OCI-M2 (cell line): ENCODE measurements at regions not wholly inside any gene's neighbourhood (a gene's known extent, or its start where the extent isn't known, plus 50 kb on each side); places are given as distances from the start of the nearest gene placed in this dataset.
"Not testable (repeated sequence)": the region's sequence is repeated elsewhere in the genome, so short reads cannot be mapped to it uniquely, and the experiment has no call there.

Experiments used
- DNase-seq: peaks from one replicate; lab custom pipeline; 2025; ENCODE audit not compliant: unreplicated experiment; lab: John Stamatoyannopoulos, UW

DNA sequence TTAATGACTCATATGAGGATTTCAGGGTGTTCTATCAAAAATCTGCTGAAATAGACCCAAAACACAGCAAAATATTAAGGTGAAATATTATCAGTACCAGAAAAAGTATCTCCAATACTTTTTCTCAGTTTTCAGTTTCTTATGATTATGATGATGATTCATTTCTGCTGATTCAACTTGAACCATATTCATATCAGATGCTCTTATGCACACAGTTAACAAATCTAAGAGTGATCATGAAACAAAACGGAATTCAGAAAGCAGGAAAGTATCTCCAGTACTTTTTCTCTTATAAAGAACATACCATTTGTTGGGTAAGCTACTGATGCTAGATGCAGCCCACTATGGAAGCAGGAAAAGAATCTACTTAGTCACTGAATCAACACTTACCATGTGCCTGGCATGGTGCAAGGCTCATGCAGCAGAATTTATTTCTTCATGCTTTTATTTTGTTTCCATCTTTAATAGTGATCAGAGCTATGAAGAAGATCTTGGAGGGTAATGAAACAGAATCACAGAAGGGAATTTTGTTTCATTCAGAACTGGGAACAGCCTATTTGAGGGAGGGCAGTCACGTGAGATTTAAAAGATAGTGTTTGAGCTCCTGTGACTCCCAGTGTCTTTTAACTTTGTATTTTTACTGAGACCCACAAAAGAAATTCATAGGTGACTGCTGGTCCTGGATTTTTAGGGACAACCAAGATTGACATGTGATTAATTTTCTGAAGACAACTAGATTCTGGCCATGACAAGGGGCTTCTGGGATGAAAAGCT, 480.6 kb downstream of the SETD4 start:
- DNase-seq = no peak

DNA sequence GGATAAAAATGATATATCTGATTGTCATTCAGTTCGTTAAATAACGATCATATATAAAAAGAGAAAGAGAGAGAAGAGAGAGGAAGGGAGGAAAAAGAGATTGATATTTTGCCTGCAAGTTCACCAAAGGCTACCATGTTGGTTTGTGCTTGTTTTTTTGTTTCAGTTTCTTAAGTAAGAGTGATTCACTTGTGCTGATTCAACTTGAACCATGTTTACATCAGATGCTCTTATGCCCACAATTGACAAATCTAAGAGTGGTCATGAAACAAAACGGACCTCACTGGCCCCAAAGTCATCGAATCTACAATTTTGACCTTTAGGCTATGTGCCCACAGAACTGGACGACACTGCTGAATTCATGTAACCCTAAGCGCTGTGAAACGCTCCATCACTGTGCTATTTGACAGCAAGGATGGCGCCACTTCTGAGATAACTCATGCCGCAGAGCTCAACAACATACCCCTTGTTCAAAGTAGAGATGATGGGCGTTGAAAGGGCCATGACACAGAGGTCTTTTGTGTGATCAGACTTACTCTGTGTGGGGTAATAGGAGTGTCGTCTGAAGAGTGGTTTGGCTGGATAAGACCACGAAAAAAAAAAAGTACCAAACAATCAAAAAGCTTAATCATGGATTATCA, 481.4 kb downstream of the SETD4 start:
- no peak for DNase-seq

DNA sequence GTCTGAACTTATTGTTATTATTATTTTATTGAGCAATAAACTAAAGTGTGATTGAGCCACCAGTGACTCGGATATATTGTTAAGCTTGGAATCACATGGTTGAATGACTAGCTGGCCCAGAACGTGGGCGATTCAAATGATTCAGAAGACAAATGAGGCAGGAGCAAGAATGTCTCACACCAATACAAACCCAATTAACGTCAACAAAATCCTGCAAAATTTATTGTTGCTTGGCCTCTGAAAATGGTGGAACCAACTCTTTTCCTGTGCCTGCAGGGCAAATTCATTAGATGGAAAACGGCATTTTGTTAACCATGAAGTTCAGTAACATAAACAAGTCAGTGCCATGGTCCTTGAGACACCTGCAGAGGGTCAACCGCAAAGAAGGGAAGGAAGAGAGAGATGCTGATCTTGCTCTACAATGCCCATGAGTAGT, 482.0 kb downstream of the SETD4 start:
- no peak for DNase-seq

DNA sequence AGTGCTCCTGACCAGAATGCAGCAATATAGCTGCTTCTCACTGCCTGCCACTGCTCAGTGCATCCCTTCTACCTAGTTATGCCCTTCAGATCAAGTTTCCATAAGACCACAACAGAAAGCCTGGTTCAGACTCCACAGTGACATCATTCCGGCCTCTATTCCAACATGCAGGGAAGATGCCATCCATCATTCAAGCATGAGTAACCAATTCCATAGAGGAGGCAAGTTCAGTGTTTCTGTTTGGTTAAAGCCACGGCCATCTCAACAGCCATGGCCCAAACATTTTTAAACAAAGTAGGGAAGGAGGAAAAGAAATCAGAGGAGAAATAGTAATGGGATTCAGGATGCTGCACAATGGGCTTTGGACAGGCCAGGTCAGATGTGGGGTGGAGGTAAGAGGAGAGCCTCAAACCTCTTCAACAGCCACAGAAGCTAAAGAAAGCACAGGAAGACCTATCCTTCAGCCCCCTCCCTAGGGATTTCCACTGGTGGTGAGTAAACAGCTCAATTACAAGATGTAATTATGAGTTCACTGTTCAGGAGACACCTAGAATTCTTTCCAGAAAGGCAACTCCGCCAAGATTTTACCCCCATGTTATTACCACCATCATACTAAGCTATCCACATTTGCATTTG, 484.9 kb downstream of the SETD4 start:
- no peak for DNase-seq

DNA sequence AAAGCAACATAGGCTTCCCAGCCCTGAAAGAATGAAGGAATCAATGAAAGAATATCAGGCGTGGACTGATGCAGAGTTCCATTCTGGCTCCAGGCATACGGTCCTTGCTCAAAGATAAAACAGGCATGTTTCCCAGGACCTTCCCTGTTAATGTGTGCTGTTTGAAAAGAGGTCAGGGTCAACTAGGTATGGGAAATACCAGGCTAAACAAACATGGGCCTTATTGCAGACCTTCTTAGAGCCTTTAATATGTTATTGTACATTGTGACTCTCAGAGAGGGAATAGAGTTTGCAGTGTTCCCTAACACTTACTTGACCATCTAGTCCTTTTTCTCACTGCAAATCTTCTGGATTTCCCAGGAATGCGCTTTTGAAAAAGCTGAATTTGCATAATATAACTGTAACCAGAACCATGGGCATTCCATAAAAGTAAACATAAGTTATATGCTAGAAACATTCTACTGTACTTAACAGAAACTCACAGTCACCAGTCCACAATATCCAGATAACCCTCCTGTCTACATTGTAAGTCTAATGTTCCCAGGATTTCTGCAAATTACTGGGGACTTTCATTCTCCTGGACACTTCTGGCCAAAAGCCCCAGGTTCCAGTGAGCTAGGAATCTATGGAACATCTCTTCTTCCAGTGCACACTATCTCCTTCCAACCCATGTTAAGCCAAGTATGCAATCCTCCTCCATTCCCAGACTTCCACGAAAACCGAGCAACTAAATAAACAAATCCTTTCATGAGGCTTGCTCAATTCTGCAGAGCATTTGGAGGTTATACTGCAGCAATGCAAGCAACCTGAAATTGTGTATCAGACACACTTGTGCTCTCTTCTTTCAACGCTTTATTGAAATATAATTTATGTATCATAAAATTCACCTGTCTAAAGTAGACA, 486.6 kb downstream of the SETD4 start:
- no peak for DNase-seq

DNA sequence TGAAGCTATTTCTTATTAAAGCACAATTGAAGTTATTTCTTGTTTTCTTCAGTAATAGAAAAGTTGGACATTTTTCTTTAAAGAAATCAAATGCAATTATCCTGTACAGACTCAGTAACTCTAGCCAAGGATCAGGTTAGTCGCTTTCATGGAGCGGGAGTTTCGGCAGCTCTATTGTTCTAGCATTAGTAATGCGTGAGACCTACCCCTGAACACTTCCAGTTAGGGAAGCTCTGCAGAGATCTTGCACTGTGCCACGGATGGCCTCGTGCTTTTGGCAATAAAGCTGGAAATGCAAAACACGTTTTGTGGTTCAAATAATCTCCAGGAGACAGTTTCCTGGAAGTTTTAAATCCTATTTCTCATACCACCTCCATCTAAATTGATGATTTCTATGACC, 488.4 kb downstream of the SETD4 start:
- no peak for DNase-seq

DNA sequence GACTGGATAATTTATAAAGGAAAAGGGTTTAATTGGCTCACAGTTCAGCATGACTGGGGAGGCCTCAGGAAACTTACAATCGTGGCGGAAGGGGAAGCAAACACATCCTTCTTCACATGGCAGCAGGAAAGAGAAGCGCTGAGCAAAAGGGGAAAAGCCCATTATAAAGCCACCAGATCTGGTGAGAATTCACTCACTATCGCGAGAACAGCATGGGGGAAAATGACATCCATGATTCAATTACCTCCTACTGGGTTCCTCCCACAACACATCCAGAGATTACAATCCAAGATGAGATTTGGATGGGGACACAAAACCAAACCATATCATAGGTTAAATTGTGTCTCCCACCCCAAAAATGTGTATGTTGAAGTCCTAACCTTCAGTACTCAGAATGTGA, 491.7 kb downstream of the SETD4 start:
- no peak for DNase-seq

DNA sequence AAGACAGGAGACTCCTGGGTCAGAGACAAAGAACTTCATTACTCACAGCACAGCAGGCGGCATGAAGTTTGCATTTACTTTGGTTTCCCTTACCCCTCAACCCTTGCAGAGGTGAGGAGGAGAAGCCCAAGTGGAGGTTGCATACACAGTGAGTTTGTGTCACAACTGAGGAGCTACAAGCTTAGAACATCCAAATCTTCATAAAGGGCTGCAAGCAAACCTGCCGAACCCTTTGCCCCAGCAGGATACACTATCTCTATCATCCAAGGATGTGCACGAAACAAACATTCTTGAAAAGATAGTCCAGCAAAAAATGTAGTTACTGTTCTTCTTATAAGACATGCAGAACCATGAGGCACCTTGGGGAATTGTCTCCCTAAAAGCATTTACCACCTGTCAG, 493.5 kb downstream of the SETD4 start:
- no peak for DNase-seq

DNA sequence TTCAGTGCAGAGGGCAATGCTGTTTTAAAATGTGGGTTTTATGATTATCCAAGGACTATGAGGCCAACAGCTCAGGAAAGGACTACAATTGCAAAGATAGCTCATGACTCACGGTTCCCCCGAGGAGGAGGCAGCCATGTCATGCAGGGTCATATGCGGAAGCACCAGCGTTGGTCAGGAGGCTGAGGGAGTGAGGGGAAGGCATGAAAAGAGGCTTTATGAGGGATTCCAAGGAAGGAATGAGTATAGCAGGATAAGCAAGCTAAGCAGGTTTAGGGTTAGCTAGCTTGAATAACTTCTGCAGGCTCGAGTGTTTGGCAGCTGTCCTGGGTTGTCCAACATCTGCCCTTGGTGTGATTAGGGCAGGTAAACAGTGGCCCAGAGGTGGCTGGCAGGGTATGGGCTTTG, 495.1 kb downstream of the SETD4 start:
- no peak for DNase-seq

DNA sequence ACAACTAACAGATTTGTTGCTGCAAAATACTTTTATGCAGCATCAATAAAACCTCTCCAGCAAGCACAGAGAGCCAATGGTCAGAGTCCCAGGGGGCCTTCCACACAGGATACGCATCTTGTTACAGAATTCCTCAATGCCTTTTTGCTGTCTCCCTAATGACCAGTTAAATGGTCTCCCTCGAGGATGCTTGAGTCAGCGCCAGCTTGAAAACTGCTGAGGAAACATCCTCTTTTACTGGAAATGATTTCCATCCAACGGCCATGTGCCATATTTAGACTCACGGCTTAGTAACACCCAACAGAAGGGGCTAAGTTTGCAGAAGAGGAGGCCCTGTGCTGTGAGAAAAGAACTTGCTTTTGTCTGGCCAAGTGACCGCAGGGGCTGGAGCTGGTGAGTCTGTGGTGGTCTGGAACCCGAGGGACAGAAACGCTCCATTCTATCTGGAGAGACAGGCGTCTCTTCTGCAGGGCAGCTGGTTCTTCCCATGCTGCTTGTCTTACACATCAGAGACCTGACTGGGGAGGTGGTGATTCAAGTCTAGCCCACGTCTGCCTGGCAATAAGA, 496.4 kb downstream of the SETD4 start:
- DNase-seq = no peak

DNA sequence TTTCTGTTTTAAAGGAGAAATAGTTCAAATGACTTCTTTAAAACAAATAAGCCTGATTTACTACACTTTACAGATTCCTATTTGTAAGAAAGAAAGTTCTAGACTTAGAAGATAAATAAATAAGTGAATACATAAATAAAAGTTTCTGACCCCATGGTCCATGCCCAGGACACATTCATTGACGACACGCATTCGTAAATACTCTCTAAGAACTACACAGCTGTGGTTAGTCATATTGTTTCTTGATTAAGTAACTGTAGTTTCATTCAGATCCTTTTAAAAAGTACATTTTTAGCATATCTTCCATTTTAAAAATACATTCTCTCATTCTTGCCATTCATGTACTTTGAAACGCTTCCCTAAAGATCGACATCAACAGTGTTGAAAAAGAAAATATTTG, 497.4 kb downstream of the SETD4 start:
- DNase-seq = no peak

DNA sequence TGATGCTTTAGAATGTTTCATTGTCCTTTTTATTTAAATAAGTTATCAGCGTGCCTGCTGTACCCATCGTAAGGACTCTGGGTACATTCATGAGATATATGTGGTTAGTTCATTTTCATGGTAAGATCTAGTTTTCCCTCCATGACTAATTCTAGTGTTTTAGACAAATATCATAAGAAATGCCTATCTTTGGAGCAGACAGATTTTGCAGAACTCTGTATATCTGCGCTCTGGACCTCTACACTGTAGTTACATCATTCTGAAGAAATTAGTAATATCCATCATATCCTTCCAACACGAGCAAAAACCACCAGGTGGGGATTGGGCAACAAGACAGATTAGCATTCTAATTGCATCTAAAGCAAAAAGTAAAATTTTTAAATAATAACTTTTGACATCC, 499.2 kb downstream of the SETD4 start:
- no peak for DNase-seq

DNA sequence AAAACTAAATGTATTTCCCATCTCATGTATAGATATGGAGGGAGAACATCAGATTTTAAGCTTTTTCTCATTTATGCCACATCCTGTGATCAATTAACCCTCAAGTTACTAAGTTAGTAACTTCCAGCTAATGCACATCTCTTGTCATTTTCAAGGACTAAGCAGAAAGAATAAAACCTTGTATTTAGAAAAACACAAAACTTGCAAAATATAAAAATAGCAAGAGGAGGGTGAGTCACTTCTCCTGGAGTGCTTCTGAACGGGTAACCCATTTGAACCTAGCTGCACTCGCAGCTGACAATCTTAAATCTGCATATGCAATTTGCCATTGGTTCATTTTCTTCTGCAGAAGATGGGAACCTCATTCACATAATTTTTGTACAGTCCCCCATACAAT, 500.5 kb downstream of the SETD4 start:
- no peak for DNase-seq

DNA sequence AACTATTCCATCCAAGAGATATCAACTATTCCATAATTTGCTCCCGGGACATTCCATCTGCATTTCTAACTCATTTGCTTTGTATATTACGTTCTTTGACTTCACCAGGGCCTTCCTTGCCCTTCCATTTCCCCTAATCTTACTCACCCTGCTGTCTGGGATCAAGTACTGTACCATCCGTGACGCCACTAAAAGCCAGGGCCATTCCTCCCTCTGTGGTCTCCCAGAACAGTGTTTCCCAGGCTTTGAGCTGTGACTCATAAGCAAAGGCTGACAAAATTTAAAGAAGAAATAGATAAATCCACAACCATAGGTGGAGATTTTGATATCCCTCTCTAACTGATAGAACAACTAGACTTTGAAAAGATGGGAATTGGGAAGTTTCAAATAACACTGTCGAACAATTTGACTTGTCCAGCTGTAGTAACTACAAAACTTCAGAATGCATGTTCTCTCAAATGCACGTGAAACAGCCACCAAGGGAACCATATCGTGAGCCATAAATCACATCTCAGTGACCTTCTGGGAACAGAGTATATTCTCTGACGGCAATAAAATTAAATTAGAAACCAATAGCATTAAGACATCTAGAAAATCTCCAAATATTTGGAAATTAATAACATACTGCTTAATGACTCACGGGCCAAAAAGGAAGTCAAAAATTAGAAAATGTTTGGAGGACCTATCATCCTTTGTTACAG, 501.0 kb downstream of the SETD4 start:
- DNase-seq = no peak

DNA sequence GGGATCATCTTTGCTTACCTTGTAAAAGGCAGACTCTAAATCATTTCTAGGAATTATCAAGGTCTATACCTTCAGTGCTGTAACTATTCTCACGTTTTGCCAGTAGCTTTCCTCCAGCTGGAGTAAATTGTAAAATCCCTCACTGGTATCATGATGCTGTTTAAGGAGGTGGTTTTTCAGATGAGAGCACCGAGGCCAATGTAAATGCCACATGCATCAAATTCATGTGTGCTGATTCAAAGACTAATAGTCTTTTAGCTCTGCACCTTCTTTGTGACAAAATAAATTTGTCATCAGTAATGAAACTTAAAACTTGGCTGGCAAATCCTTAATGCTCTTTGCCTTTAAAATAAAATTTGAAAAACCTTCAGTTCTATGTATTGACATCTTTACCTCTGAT, 503.8 kb downstream of the SETD4 start:
- no peak for DNase-seq

DNA sequence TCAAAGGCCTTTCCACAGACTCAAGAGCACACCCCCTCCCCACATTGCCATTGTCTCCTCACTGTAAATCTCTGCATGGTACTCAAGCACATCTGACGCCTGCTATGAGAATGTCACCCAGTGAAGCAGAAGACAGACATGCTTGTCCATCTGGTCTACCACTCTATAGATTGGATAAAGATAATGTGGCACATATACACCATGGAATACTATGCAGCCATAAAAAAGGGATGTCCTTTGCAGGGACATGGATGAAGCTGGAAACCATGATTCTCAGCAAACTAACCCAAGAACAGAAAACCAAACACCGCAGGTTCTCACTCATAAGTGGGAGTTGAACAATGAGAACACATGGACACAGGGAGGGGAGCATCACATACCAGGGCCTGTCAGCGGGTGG, 503.4 kb upstream of the RUNX1 start:
- DNase-seq = not testable (repeated sequence)

DNA sequence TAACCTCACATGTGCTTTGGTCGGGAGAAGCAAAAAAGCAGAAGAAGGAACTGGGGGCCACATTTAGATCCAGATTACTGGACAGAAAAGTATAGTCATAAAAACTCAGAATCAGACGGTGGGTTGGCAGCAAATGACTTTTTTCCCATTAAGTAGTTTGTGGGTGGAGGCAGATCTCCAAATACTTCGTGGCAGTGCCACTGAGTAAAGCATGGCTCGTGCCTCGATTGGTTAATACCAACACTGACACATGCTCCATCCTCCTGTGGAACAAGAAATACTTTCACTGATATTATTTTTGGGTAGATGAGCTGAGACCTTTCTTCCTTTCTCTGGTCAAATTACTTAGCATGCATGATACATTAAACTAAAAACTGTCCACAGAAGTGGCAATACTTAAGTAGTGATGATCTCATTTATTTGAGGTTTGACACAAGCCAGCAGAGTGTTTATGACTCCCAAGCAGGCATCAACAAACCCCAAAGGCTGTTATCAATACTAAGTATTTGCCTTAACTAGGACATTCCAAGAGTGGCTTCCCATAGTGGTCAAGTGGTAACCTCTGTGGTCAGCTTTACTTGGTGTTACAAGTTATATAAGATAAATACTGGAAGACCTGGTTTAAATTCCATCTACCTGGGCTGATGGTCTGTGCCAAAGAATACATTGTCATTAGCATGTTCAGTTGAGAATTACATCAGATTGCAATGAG, 500.0 kb upstream of the RUNX1 start:
- no peak for DNase-seq

DNA sequence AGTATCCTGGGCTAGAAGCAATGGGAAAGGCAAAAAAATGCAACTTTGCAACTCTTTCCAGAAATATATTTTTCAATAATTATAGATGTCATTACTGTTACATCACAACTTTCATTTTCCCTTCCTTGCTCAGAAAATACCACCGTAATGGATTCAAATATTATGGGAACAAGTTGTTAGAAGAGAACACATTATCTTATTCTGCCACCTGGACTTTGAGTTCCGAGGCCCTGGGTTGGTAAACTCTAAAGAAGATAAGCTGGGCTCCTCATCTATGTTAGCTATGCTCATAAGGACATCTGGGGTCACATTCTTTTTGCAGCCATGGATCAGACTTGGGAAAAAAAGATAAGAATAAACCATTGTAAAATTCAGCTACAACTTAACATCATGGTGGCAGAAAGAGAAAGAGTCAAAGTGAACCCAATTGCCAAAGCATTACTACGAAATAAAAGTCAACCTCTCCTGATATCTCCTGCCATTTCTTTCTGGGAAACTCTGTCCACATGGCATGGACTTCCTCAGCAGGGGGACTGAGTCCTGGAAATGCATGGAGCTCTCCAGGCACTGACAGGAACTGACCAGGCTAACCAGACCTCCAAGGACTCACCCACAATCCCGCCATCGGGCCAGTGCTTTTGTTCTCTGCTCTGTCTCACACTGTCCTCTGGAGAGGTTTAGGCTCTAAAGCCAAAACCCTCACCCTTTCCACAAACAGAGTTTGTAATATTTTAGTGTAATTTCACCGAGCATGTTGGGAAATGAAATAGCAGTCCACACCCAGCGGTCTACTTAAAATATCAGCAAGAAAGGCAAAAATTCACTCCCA, 499.1 kb upstream of the RUNX1 start:
- no peak for DNase-seq

DNA sequence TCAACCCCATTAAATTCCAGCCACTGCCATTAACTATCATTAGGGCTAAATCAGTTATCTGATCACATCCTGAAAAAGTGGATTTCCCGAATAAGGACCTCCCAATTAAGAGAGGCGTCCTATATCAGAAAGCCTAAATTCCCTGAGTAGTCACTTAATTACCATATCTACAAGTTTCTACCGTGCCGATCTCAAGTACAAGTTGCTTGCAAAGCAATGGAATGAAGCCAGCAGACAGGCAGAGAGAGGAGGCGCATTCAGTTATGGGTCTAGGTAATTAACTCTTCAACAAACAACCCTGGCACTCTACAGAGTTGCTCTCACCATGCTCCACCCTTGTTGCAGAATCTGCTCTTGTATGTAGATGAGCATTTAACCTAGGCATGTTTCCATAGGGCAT, 494.6 kb upstream of the RUNX1 start:
- DNase-seq = no peak
